Neural crest cell (in vitro differentiated cells): ENCODE measurements at regions not wholly inside any gene's neighbourhood (a gene's known extent, or its start where the extent isn't known, plus 50 kb on each side); places are given as distances from the start of the nearest gene placed in this dataset.

Experiments used
- DNase-seq: peaks from one replicate; pipeline ENCODE4 v3.0.0; 2021; ENCODE audit warnings: low read depth, mixed read lengths, low spot score
- H3K27ac Mint-ChIP-seq: one replicate; pipeline ENCODE4 v1.8.0; 2021; ENCODE audit warnings: mild to moderate bottlenecking, mixed read lengths; ENCODE audit not compliant: unreplicated experiment
- H3K27me3 Mint-ChIP-seq: 2 replicates; pipeline ENCODE4 v1.8.0; 2021; ENCODE audit warnings: low read depth, mild to moderate bottlenecking, mixed read lengths
- H3K36me3 Mint-ChIP-seq: 2 replicates; pipeline ENCODE4 v1.8.0; 2021; ENCODE audit warnings: low read depth, mild to moderate bottlenecking, mixed read lengths
- H3K4me1 Mint-ChIP-seq: 2 replicates; pipeline ENCODE4 v1.8.0; 2021; ENCODE audit warnings: mixed read lengths
- H3K4me3 Mint-ChIP-seq: one replicate; pipeline ENCODE4 v1.8.0; 2021; ENCODE audit warnings: mild to moderate bottlenecking, mixed read lengths
- H3K9me3 Mint-ChIP-seq: 2 replicates; pipeline ENCODE4 v1.8.0; 2021; ENCODE audit warnings: mixed read lengths
- TF ChIP-seq, protein P1 (sequence below): fragments of 200-600 bp; sonication (generic); conservative IDR thresholded peaks from 2 replicates; pipeline ENCODE4 v1.5.0; 2021; ENCODE audit warnings: antibody characterized with exemption, mild to moderate bottlenecking

DNA sequence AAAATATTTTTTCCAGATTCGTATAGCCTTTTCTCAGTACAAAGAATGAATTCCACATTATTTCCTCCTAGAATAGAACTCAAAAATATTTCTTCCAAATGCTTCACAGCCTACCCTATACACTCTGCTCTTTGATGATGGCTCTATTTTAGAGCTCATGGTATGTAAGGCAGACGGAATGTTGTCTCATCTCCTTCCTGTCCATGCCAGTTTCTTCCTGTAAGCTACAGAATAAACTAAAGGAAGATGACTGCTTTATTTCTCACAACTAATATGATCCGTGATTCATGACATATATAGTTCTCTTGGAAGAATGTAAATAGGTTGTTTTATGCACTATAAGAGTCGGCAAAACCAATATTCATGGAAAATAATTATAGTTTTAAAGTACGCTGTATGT is 723.1 kb downstream of the CDH11 start:
- TF ChIP-seq, protein P1, sequence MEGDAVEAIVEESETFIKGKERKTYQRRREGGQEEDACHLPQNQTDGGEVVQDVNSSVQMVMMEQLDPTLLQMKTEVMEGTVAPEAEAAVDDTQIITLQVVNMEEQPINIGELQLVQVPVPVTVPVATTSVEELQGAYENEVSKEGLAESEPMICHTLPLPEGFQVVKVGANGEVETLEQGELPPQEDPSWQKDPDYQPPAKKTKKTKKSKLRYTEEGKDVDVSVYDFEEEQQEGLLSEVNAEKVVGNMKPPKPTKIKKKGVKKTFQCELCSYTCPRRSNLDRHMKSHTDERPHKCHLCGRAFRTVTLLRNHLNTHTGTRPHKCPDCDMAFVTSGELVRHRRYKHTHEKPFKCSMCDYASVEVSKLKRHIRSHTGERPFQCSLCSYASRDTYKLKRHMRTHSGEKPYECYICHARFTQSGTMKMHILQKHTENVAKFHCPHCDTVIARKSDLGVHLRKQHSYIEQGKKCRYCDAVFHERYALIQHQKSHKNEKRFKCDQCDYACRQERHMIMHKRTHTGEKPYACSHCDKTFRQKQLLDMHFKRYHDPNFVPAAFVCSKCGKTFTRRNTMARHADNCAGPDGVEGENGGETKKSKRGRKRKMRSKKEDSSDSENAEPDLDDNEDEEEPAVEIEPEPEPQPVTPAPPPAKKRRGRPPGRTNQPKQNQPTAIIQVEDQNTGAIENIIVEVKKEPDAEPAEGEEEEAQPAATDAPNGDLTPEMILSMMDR: no peak
- no peaks in the 10 kb centered on the region for H3K36me3 Mint-ChIP-seq
- H3K9me3 Mint-ChIP-seq: no peaks in the 10 kb centered on the region
- H3K27me3 Mint-ChIP-seq: no peaks in the 10 kb centered on the region
- no peak overlapping the region for H3K4me3 Mint-ChIP-seq
- H3K27ac Mint-ChIP-seq: no peak overlapping the region
- no peaks in the 10 kb centered on the region for H3K4me1 Mint-ChIP-seq
- no peak for DNase-seq

DNA sequence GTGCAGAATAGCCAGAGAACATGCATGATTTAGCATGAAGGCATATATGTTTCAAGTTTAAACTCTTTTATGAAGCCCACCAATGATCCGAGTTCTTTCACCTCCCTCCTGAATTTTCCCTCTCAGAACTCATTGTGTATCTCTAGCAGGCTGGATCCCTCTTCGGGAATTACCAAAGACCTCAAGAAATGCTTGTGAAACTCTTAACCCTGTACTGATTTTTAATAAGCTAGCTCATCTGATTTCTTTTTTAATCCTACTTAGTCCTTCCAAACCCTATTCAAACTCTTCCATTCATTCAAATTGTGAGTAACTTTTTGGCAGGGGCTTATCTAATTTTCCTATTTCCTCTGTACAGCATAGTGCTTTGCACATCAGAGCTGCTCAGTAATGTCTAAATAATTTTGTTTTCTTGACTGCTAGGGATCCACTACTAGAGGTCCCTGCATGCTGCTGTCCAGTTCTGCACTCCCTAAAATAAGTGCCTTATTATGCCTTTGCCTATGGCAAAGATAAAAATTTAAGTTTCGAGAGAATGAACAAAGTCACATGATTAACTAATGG is 723.8 kb downstream of the CDH11 start:
- TF ChIP-seq, protein P1: no peak
- DNase-seq: no peak
- Mint-ChIP-seq H3K4me3 (no peak overlapping the region), H3K27me3 (no peaks in the 10 kb centered on the region), H3K36me3 (no peaks in the 10 kb centered on the region), H3K27ac (no peak overlapping the region), H3K9me3 (no peaks in the 10 kb centered on the region), H3K4me1 (no peaks in the 10 kb centered on the region)

DNA sequence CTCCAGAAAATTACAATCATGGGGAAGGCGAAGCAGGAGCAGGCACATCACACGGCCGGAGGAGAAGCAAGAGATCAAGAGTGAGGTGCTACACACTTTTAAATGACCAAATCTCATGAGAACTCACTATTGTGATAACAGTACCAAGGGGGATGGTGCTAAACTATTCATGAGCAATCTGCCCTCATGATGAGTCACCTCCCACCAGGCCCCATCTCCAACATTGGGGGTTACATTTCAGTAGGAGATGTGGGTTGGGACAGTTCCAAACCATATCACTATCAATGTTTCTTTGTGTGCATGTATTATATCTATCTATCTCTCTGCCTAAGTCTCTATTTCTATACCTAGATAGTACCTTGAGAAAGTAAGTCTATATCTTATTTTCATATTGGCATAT is 724.8 kb downstream of the CDH11 start:
- H3K27me3 Mint-ChIP-seq: no peaks in the 10 kb centered on the region
- TF ChIP-seq, protein P1: no peak
- no peaks in the 10 kb centered on the region for H3K9me3 Mint-ChIP-seq
- no peaks in the 10 kb centered on the region for H3K4me1 Mint-ChIP-seq
- H3K36me3 Mint-ChIP-seq: no peaks in the 10 kb centered on the region
- H3K4me3 Mint-ChIP-seq: no peak overlapping the region
- no peak for DNase-seq
- H3K27ac Mint-ChIP-seq: no peak overlapping the region

DNA sequence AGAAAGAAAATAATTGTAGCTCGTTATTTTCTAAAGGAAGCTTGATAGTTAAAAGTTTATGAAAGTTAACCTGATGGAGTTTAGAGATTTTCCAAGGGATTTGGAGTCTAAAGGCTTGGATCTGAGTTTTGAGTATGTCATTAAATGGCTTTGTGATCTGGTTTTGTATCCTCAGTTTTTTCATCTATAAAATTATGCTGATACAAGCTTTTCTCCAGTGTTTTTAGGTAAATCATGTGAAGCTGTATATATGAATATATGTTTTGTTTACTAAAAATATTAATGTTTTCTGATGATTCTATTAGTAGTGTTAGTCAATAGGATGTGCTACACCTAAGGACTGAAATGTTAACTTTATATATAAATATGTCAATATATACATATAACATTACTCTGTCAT is 727.8 kb downstream of the CDH11 start:
- H3K4me1 Mint-ChIP-seq: peaks cover 16% of the 10 kb centered on the region

DNA sequence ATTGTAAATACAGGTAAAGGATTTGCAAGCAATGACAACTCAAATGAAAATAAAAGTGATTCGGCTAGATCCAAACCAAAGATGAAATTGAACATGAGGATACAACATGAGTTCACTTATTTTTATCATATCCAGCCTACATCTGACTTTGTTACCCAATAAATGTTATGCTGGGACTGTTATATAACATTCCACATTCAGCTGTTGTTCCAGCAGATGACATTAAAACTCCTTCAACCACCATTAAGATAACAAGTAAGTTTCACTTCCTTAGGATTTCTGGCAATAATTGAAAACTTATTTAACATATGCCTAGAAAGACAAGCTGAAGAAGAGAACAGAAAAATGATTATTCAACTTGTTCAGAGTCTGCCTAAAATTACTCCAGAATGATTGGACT is 729.4 kb downstream of the CDH11 start:
- H3K4me1 Mint-ChIP-seq: peaks cover 16% of the 10 kb centered on the region
- no peak overlapping the region for H3K27ac Mint-ChIP-seq
- peaks cover 3% of the 10 kb centered on the region for H3K36me3 Mint-ChIP-seq
- TF ChIP-seq, protein P1: no peak
- H3K4me3 Mint-ChIP-seq: no peak overlapping the region
- H3K9me3 Mint-ChIP-seq: peaks cover 2% of the 10 kb centered on the region
- DNase-seq: no peak
- H3K27me3 Mint-ChIP-seq: no peaks in the 10 kb centered on the region

More for the DNA sequence above, 727.8 kb downstream of the CDH11 start:
- TF ChIP-seq, protein P1: no peak
- H3K9me3 Mint-ChIP-seq: peaks cover 2% of the 10 kb centered on the region
- no peak for DNase-seq
- no peak overlapping the region for H3K4me3 Mint-ChIP-seq
- H3K27me3 Mint-ChIP-seq: no peaks in the 10 kb centered on the region
- no peak overlapping the region for H3K27ac Mint-ChIP-seq
- peaks cover 3% of the 10 kb centered on the region for H3K36me3 Mint-ChIP-seq
